Thoracic aorta (tissue), 2 donors: ENCODE measurements at regions not wholly inside any gene's neighbourhood (a gene's known extent, or its start where the extent isn't known, plus 50 kb on each side); places are given as distances from the start of the nearest gene placed in this dataset.

ENCODE experiments used
- ATAC-seq: fragments of 150-250 bp; one replicate; pipeline ENCODE4 v1.8.0; 2017; ENCODE audit warnings: low read depth; ENCODE audit not compliant: insufficient number of reproducible peaks, low FRiP score
- DNase-seq: peaks from one replicate; pipeline ENCODE4 v3.0.0-alpha.2; 2020; ENCODE audit warnings: low spot score
- H3K27ac ChIP-seq, 2 donors: fragments of 200-600 bp; sonication (generic); 1 replicate in 1 of 2; 2 replicates in 1 of 2; pipeline ENCODE4 v1.5.1; 2016; ENCODE audit warnings: mild to moderate bottlenecking in 2 of 2, moderate library complexity in 2 of 2
- H3K27me3 ChIP-seq: fragments of 200-600 bp; sonication (generic); replicated peaks from 2 replicates; pipeline ENCODE4 v1.6.0; 2016; ENCODE audit warnings: mild to moderate bottlenecking; ENCODE audit not compliant: insufficient read depth
- H3K36me3 ChIP-seq: fragments of 200-600 bp; sonication (generic); one replicate; pipeline ENCODE4 v1.5.1; 2016
- H3K4me1 ChIP-seq, 2 donors: fragments of 200-600 bp; sonication (generic); 1 replicate in 1 of 2; 2 replicates in 1 of 2; pipeline versions ENCODE4 v1.5.1 to v1.6.0; 2016; ENCODE audit warnings: low read depth in 2 of 2, mild to moderate bottlenecking in 1 of 2; ENCODE audit not compliant: control insufficient read depth in 1 of 2
- H3K4me3 ChIP-seq: fragments of 200-600 bp; sonication (generic); 2 replicates; pipeline ENCODE4 v1.5.1; 2016; ENCODE audit warnings: mild to moderate bottlenecking
- H3K9me3 ChIP-seq: fragments of 200-600 bp; sonication (generic); 2 replicates; pipeline ENCODE4 v1.5.1; 2016
- TF ChIP-seq, protein P1 (sequence below): fragments of 200-600 bp; sonication (generic); IDR thresholded peaks from one replicate; pipeline ENCODE4 v1.5.1; 2019; ENCODE audit warnings: antibody characterized with exemption

DNA sequence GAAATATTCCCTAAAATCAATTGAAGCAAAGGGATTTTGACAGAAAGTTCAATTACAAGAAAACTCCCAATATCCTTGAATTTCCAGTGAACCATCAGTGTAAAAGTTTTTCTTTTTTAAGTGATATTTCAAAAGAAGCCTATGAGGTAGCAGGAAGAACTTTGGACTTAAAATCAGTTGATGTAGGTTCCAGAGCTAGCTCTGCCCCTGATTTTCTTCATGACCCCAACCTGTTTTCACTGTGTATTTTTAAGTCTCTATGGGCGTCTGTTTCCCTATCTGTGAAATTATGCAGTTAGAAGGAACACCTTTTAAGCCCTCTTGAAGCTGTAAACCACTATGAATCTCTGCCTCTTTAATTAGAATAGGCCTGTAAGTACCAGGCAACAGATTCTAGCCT, 66.2 kb upstream of the SLC1A1 start:
- ATAC-seq (no peak), DNase-seq (no peak)
- TF ChIP-seq, protein P1, sequence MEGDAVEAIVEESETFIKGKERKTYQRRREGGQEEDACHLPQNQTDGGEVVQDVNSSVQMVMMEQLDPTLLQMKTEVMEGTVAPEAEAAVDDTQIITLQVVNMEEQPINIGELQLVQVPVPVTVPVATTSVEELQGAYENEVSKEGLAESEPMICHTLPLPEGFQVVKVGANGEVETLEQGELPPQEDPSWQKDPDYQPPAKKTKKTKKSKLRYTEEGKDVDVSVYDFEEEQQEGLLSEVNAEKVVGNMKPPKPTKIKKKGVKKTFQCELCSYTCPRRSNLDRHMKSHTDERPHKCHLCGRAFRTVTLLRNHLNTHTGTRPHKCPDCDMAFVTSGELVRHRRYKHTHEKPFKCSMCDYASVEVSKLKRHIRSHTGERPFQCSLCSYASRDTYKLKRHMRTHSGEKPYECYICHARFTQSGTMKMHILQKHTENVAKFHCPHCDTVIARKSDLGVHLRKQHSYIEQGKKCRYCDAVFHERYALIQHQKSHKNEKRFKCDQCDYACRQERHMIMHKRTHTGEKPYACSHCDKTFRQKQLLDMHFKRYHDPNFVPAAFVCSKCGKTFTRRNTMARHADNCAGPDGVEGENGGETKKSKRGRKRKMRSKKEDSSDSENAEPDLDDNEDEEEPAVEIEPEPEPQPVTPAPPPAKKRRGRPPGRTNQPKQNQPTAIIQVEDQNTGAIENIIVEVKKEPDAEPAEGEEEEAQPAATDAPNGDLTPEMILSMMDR: no peak
- no peaks in the 10 kb centered on the region for H3K4me1 ChIP-seq
- no peak overlapping the region for H3K27ac ChIP-seq
- no peaks in the 10 kb centered on the region for H3K27me3 ChIP-seq
- no peak overlapping the region for H3K4me3 ChIP-seq
- H3K9me3 ChIP-seq: no peaks in the 10 kb centered on the region
- no peaks in the 10 kb centered on the region for H3K36me3 ChIP-seq

DNA sequence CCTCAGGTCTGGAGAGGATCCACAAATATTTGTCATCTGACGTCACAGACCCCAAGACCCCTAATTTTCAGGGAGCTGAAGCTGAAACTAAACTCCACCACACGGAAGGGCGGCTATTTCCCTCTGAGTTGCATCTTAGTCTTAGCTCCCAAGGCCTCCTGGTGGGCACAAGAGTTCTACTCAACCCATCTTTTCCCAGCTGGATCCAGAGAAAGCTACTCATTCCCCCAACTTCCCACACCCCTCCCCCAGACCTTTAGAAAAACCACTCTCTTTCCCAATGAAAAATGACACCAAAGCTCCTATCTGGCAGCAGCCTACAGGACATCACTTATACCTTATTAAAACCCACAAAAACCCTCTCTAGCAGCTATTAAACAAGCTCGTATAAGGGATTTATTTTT, 67.1 kb upstream of the SLC1A1 start:
- no peak for DNase-seq
- H3K4me1 ChIP-seq: no peaks in the 10 kb centered on the region
- no peak for ATAC-seq
- no peaks in the 10 kb centered on the region for H3K9me3 ChIP-seq
- TF ChIP-seq, protein P1: no peak
- H3K27me3 ChIP-seq: no peaks in the 10 kb centered on the region
- no peak overlapping the region for H3K4me3 ChIP-seq
- H3K36me3 ChIP-seq: no peaks in the 10 kb centered on the region
- H3K27ac ChIP-seq: no peak overlapping the region

DNA sequence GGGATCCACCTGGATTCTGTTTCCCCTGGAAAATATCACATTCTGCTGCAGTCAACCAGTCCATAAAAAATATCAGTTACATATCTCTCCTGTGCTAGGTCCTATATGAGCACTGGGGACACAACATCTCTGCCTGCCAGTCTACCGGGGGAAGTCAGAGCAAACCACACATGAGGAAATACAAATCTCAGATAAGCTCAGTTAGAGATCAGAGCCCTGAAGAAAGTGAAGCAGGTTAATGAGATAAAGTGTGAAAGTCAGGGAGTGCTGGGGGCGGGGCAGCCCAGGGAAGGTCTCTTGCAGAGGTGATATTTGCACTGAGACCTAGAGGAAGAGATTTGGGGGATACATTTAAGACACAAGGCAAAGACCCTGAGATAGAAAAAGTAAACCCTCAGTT, 67.8 kb upstream of the SLC1A1 start:
- ATAC-seq (no peak), DNase-seq (no peak)
- no peak overlapping the region for H3K4me3 ChIP-seq
- no peaks in the 10 kb centered on the region for H3K27me3 ChIP-seq
- H3K9me3 ChIP-seq: no peaks in the 10 kb centered on the region
- H3K4me1 ChIP-seq: no peaks in the 10 kb centered on the region
- TF ChIP-seq, protein P1: no peak
- H3K27ac ChIP-seq: no peak overlapping the region
- no peaks in the 10 kb centered on the region for H3K36me3 ChIP-seq

DNA sequence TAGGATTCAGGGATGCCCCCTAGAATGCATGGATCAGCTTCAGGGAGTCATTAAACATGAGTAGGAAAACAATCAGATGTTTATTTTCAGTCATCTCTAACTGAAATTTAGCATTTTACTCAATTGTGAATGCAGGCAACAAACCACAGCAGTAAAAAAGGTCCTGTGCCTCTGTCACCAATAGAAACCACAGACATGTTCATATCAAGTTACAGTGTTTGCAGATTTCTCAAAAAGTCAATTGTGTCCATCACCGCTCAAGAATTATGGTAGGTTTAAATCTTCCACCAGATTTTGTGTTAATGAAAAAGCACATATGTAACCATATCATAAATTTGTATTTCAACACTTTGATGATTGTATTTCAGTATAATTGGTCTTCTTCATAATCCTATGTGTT, 68.4 kb upstream of the SLC1A1 start:
- DNase-seq: no peak
- Histone ChIP-seq H3K9me3 (no peaks in the 10 kb centered on the region), H3K4me3 (no peak overlapping the region), H3K27me3 (no peaks in the 10 kb centered on the region), H3K36me3 (no peaks in the 10 kb centered on the region), H3K4me1 (no peaks in the 10 kb centered on the region), H3K27ac (no peak overlapping the region)
- no peak for ATAC-seq
- TF ChIP-seq, protein P1: no peak

DNA sequence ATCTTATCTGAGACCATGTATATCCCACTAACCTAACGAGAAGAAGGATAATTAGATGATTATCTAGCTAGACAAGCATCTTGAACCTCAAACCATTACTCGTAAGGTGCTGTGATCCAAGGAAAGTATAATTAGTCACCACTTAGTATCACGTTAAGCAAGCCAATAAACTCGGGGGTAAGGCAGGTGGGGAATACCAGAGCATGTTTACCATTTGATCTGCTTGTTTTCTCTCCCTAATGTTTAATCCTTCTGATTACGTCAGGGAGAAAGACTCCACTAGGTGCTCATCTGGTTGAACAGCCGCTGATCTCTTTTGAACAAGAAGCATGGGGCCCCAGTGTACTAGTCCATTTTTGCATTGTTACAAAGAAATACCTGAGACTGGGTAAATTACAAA, 69.9 kb upstream of the SLC1A1 start:
- no peaks in the 10 kb centered on the region for H3K4me1 ChIP-seq
- no peaks in the 10 kb centered on the region for H3K9me3 ChIP-seq
- TF ChIP-seq, protein P1: no peak
- H3K4me3 ChIP-seq: no peak overlapping the region
- no peaks in the 10 kb centered on the region for H3K27me3 ChIP-seq
- H3K27ac ChIP-seq: no peak overlapping the region
- no peaks in the 10 kb centered on the region for H3K36me3 ChIP-seq
- no peak for DNase-seq
- no peak for ATAC-seq
